Activated CD8-positive, alpha-beta T cell treated with anti-CD3 and anti-CD28 coated beads, Interleukin-2, amount 10 ng/mL, durations not matched to agents 7 days and 5 days (primary cell): ENCODE measurements at regions not wholly inside any gene's neighbourhood (a gene's known extent, or its start where the extent isn't known, plus 50 kb on each side); places are given as distances from the start of the nearest gene placed in this dataset.

Experiments
- ATAC-seq: fragments of 150-1000 bp; cut with Tn5 transposase; one replicate; pipeline ENCODE4 v1.10.0; 2021; ENCODE audit warnings: moderate library complexity
- CTCF ChIA-PET: fragments of 350-600 bp; sonication (Branson Sonifier 250); formaldehyde crosslinking; loops from one replicate; lab custom pipeline; 2021; ENCODE audit warnings: antibody characterized with exemption; lab: Charles Lee
- POLR2A ChIA-PET: fragments of 350-600 bp; sonication (Branson Sonifier 250); formaldehyde crosslinking; loops from one replicate; lab custom pipeline; 2021; ENCODE audit warnings: antibody characterized with exemption; lab: Charles Lee
- DNase-seq: peaks from one replicate; pipeline ENCODE4 v3.0.0-alpha.2; 2020
- H3K27ac Mint-ChIP-seq: one replicate; pipeline ENCODE4 v1.8.0; 2021; ENCODE audit warnings: mild to moderate bottlenecking, mixed read lengths
- H3K27me3 Mint-ChIP-seq: one replicate; pipeline ENCODE4 v1.8.0; 2021; ENCODE audit warnings: low read depth, mixed read lengths
- H3K36me3 Mint-ChIP-seq: one replicate; pipeline ENCODE4 v1.8.0; 2021; ENCODE audit warnings: low read depth, mixed read lengths
- H3K4me1 Mint-ChIP-seq: one replicate; pipeline ENCODE4 v1.8.0; 2021; ENCODE audit warnings: low read depth, mixed read lengths
- H3K4me3 Mint-ChIP-seq: one replicate; pipeline ENCODE4 v1.8.0; 2021; ENCODE audit warnings: mild to moderate bottlenecking, mixed read lengths
- H3K9me3 Mint-ChIP-seq: one replicate; pipeline ENCODE4 v1.8.0; 2022; ENCODE audit warnings: mixed read lengths; ENCODE audit not compliant: insufficient read depth

DNA sequence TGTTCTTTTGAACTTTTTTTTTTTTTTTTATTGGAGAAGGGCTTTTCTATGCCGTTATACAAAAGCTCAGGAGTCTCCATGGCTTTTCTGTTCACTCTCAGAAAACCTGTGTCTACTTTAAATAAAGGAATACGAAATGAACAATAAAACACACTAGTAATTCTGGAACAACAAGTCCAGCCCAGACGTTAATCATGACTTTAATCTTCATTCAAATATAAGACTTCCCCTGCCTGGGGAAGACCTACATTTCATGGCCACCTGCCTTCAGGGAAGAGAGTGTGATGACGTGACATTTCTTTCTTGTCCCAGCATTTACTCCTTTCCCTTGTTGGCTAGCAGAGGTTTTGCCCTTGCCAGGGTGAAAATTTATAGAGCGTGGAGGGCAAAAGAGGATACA is 564.5 kb downstream of the PDCD6IP start:
- CTCF ChIA-PET: no interaction called here
- no peaks in the 10 kb centered on the region for H3K9me3 Mint-ChIP-seq
- no peak overlapping the region for H3K27ac Mint-ChIP-seq
- POLR2A ChIA-PET: no interaction called here
- peaks cover 7% of the 10 kb centered on the region for H3K4me1 Mint-ChIP-seq
- H3K4me3 Mint-ChIP-seq: no peak overlapping the region
- no peaks in the 10 kb centered on the region for H3K27me3 Mint-ChIP-seq
- H3K36me3 Mint-ChIP-seq: no peaks in the 10 kb centered on the region
- ATAC-seq (no peak), DNase-seq (no peak)

DNA sequence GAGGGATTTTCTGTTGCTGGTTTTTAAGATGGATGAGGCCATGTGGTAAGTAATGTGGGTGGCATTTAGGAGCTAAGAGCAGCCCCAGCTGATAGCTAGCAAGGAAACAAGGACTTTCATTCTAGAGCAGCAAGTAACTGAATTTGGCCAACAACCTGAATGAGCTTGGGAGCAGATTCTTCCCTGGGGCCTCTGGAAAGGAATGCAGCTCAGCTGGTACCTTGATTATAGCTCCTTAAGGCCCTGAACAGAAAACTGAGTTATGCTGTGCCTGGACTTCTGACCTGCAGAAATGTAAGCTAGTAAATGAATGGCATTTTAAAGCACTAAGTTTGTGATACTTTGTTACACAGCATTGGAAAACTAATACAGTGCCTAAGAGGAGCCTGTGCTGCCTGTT is 565.5 kb downstream of the PDCD6IP start:
- H3K27me3 Mint-ChIP-seq: no peaks in the 10 kb centered on the region
- CTCF ChIA-PET: no interaction called here
- ATAC-seq: no peak
- H3K4me3 Mint-ChIP-seq: no peak overlapping the region
- peaks cover 7% of the 10 kb centered on the region for H3K4me1 Mint-ChIP-seq
- H3K27ac Mint-ChIP-seq: no peak overlapping the region
- no peaks in the 10 kb centered on the region for H3K36me3 Mint-ChIP-seq
- POLR2A ChIA-PET: no interaction called here
- no peaks in the 10 kb centered on the region for H3K9me3 Mint-ChIP-seq
- DNase-seq: no peak

DNA sequence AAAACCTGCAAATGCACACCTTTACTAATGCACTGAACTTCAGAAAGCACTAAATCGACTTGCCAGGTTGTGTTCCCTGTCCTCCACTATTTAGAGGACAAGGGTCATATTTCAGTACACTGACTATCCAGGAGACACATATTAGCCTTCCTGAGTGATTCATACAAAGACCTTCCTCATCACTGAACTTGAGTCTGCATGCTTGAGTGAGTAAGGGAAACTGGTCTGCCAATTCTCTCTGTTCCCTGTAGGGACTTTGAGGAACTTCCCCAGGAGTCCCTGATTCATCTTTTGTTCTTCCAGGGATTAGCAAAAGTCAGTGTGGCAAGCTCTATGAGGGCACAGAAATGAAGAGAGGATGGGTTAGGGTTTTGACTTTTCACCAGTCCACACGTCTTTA is 565.9 kb downstream of the PDCD6IP start:
- Mint-ChIP-seq H3K9me3 (no peaks in the 10 kb centered on the region), H3K36me3 (no peaks in the 10 kb centered on the region), H3K27me3 (no peaks in the 10 kb centered on the region), H3K27ac (no peak overlapping the region), H3K4me1 (peaks cover 7% of the 10 kb centered on the region), H3K4me3 (no peak overlapping the region)
- ATAC-seq: no peak
- ChIA-PET CTCF (no interaction called here), POLR2A (no interaction called here)
- DNase-seq: no peak

DNA sequence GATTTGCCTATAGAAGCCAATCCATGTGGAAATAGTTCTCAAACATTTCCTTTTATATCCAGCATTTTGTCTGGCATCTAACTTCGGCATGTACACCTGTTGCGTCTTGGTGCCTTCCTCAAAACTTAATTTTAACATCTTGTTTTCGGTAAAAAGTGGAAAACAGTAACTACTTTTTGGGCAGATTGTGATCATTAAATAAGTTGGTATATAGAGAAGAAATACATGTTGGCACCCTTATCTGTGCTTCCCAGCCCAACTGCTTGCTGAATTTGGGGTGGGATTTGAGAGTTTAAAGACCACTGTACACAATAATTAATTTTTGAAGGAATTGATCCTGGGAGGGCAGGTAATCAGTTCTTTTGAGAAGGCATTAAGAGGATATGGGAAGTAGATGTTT is 566.8 kb downstream of the PDCD6IP start:
- ChIA-PET POLR2A (no interaction called here), CTCF (no interaction called here)
- H3K4me3 Mint-ChIP-seq: no peak overlapping the region
- no peaks in the 10 kb centered on the region for H3K36me3 Mint-ChIP-seq
- no peak for ATAC-seq
- H3K4me1 Mint-ChIP-seq: peaks cover 7% of the 10 kb centered on the region
- H3K27me3 Mint-ChIP-seq: no peaks in the 10 kb centered on the region
- H3K27ac Mint-ChIP-seq: no peak overlapping the region
- DNase-seq: no peak
- no peaks in the 10 kb centered on the region for H3K9me3 Mint-ChIP-seq

DNA sequence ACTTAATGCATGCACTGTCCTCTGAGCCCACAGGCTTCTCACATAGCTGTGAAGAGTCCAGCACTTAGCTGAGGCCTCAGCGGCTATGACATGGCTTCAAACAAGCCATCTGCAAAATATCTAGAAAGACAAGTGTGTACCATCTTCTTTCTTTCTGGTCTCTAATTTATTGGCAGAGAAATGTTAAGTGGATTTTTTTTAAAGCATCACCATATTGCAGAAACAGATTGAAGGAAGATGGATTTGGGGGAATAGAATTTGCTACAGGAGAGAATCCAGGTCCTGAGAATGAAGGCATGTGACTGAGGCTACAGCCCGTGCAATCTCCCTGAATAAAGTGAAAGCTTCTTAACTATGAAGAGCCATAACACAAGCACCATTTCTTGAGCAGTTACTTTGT is 567.3 kb downstream of the PDCD6IP start:
- ChIA-PET CTCF (no interaction called here), POLR2A (no interaction called here)
- Mint-ChIP-seq H3K4me1 (peaks cover 7% of the 10 kb centered on the region), H3K9me3 (no peaks in the 10 kb centered on the region), H3K27ac (no peak overlapping the region), H3K4me3 (no peak overlapping the region), H3K27me3 (no peaks in the 10 kb centered on the region), H3K36me3 (no peaks in the 10 kb centered on the region)
- DNase-seq (no peak), ATAC-seq (no peak)

DNA sequence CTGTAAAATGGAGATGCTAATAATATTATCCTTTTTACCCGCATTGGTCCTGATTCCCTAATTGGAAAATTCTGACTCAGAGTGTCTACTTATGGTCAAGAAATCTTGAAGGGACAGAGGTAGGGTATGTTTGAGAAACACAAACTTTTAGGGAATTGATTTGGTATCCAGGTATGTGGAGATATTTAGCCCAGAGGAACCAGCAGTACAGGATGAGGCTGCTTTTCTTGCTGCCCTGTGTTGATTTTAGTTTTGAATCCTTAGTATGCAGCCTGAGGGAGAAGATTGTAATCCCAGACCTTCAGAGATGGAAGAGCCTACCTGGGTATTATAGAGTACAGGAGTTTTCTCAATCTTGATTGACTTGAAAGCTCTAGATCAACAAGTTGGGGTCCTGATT is 569.1 kb downstream of the PDCD6IP start:
- POLR2A ChIA-PET: no interaction called here
- CTCF ChIA-PET: no interaction called here
- no peak for ATAC-seq
- Mint-ChIP-seq H3K4me1 (no peaks in the 10 kb centered on the region), H3K36me3 (no peaks in the 10 kb centered on the region), H3K27me3 (no peaks in the 10 kb centered on the region), H3K27ac (no peak overlapping the region), H3K4me3 (no peak overlapping the region), H3K9me3 (no peaks in the 10 kb centered on the region)
- no peak for DNase-seq

DNA sequence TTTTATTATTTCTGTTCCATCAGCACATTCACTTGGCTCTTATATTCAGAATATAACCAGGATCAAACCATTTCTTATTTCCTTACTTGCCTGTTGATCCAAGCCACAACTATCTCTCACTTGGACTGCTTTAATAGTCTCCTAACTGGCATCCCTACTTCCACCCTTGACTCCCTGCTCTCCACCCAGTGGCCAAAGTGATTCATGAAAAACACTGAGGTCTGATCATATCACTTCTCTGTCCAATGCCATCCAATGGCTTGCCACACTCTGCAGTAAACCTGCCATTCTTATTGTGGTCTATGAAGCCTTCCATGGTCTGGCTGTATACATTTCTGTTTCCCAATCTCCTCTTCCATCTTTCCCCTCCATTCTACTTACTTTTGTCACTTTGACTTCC is 576.1 kb downstream of the PDCD6IP start:
- Mint-ChIP-seq H3K4me3 (no peak overlapping the region), H3K9me3 (no peaks in the 10 kb centered on the region), H3K27me3 (no peaks in the 10 kb centered on the region), H3K4me1 (no peaks in the 10 kb centered on the region), H3K27ac (no peak overlapping the region), H3K36me3 (no peaks in the 10 kb centered on the region)
- ATAC-seq (no peak), DNase-seq (no peak)
- POLR2A ChIA-PET: no interaction called here
- CTCF ChIA-PET: no interaction called here

DNA sequence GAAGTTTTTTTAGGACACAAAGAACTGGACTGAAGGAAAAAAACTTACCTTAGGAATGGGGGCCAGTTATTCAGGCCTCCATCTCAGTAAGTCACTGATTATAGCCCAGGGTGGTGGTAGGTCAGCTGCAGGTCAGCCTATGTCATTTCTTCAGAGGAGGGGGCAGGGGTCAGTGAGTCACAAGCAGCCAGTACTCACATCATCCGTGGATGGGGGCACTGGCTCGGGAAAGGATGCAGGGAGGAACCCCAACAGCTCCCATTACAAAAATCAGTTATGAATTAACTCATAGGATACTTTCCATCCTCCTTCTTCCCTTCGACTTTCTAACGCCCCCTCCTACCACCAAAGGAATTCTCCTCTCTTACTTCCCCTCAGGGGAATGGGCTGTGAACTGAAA is 578.3 kb downstream of the PDCD6IP start:
- H3K4me1 Mint-ChIP-seq: no peaks in the 10 kb centered on the region
- no peak overlapping the region for H3K4me3 Mint-ChIP-seq
- ChIA-PET CTCF (no interaction called here), POLR2A (no interaction called here)
- no peaks in the 10 kb centered on the region for H3K9me3 Mint-ChIP-seq
- no peaks in the 10 kb centered on the region for H3K36me3 Mint-ChIP-seq
- no peaks in the 10 kb centered on the region for H3K27me3 Mint-ChIP-seq
- ATAC-seq (no peak), DNase-seq (no peak)
- no peak overlapping the region for H3K27ac Mint-ChIP-seq

DNA sequence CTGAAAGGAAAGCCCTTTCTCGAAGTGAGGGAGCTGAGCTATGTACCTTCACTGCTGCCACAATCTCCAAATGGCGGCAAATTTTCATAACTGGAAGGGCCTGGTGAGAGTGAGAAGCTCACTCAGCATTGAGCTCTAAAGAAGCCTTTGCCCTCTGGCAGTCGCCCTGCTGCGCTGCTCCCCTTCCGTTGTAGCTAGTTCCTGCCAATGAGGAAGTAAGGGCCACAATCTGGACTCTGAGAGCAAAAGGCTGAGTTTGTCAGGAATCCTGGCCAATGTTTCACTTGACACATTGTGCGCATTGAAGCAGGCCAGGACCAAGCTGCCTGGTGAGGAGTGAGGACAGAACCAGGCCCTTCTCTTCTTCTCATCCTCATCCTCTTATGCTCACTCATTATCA is 579.5 kb downstream of the PDCD6IP start:
- CTCF ChIA-PET: no interaction called here
- no peak overlapping the region for H3K27ac Mint-ChIP-seq
- no peaks in the 10 kb centered on the region for H3K27me3 Mint-ChIP-seq
- ATAC-seq: no peak
- DNase-seq: no peak
- H3K9me3 Mint-ChIP-seq: no peaks in the 10 kb centered on the region
- POLR2A ChIA-PET: no interaction called here
- H3K4me3 Mint-ChIP-seq: no peak overlapping the region
- no peaks in the 10 kb centered on the region for H3K4me1 Mint-ChIP-seq
- H3K36me3 Mint-ChIP-seq: no peaks in the 10 kb centered on the region

DNA sequence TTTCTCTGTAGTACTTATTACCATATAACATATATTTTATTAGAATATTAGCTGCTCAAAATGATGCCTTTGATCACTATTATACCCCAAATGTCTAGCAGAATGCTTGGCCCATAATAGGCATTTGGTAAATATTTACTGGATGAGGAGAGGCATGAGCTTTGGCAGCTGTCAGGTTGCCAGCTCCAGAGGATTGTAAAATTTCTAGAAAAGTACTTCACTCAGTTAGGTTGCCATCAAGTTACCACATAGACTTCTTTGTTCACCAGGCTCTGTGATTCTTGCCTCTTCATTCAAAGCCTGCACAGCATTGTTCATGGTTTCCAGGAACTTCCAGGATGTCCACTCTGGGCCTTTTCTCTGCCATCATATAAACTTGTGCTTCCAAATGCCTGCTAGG is 582.8 kb downstream of the PDCD6IP start:
- Mint-ChIP-seq H3K4me1 (no peaks in the 10 kb centered on the region), H3K9me3 (no peaks in the 10 kb centered on the region), H3K27me3 (no peaks in the 10 kb centered on the region), H3K4me3 (no peak overlapping the region), H3K27ac (no peak overlapping the region), H3K36me3 (no peaks in the 10 kb centered on the region)
- DNase-seq (no peak), ATAC-seq (no peak)
- POLR2A ChIA-PET: no interaction called here
- CTCF ChIA-PET: no interaction called here

DNA sequence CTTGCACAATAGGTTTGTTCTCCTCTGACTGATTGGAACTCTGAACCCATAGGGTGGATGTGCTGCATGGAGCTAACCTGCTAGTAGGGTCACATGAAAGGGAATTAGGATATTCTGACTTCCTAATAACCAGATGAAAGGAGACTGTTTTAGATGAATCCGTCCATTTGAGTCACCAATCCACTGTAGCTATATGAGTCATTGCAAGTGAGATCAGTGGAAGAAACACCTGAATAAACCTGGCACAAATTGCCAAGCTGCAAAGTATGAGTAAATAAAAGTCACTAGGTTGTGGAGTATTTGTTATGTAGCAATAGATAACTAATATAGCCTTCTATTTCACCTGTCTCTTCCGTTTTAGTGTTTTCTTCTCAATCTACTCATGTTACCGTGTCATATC is 584.4 kb downstream of the PDCD6IP start:
- ChIA-PET CTCF (no interaction called here), POLR2A (no interaction called here)
- no peak overlapping the region for H3K4me3 Mint-ChIP-seq
- ATAC-seq (no peak), DNase-seq (no peak)
- no peaks in the 10 kb centered on the region for H3K4me1 Mint-ChIP-seq
- no peaks in the 10 kb centered on the region for H3K27me3 Mint-ChIP-seq
- no peak overlapping the region for H3K27ac Mint-ChIP-seq
- H3K9me3 Mint-ChIP-seq: no peaks in the 10 kb centered on the region
- no peaks in the 10 kb centered on the region for H3K36me3 Mint-ChIP-seq

DNA sequence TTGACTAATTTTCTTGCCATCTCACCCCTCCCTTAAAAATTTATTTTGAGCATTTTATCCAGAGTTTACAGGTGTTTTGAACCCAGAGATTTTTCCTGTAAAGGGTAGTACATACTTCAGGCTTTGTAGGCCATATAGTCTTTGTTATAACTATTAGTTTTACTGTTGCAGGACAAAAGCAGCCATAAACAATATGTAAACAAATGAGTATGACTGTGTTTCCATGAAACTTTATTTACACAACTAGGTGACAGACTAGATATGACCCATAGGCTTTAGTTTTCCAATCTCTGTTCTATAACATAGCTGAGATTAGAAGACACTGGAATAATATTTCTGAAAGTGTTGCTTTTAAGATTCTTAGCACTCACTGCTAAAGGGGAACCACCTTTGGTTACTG is 587.9 kb downstream of the PDCD6IP start:
- DNase-seq (no peak), ATAC-seq (no peak)
- ChIA-PET POLR2A (no interaction called here), CTCF (no interaction called here)
- Mint-ChIP-seq H3K27me3 (no peaks in the 10 kb centered on the region), H3K36me3 (no peaks in the 10 kb centered on the region), H3K27ac (no peak overlapping the region), H3K4me1 (no peaks in the 10 kb centered on the region), H3K4me3 (no peak overlapping the region), H3K9me3 (no peaks in the 10 kb centered on the region)

DNA sequence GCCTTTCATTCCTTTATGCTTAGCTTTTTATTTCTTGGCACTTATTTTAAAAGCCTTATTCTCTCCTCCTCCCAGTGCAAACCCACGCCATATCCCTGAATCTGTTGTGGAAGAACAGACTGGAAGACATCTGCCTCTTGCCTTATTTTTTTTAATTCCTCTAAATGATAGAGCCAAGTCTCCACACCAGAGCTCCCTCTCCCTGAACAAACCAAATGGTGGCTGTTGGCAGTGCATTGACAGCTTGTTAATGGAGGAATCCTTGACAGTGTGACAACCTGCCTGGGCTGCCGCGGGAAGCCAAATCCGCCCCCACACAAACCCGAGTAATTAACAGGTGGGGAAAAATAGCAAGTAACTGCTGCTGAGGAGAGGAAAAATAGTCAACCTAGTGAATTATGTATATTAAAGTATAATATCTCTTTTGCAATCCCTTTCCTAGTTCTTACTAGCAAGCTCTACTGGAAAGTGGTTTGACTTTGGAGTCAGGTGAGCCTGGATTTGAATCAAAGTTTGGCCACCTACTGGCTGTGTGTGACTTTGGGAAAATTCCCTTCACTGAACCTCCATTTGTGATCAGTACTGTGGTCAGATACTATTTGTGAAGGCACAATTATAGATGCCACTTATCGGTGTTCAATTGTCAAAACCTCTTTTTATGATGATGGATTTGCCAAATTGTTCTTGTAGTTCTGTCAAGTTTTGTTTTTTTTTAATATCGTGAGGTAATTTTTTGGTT is 589.6 kb downstream of the PDCD6IP start:
- Mint-ChIP-seq H3K27ac (no peak overlapping the region), H3K27me3 (no peaks in the 10 kb centered on the region)
- CTCF ChIA-PET: no interaction called here

More for the DNA sequence above, 589.6 kb downstream of the PDCD6IP start:
- DNase-seq (no peak), ATAC-seq (no peak)
- Mint-ChIP-seq H3K36me3 (no peaks in the 10 kb centered on the region), H3K9me3 (no peaks in the 10 kb centered on the region), H3K4me1 (no peaks in the 10 kb centered on the region), H3K4me3 (no peak overlapping the region)
- POLR2A ChIA-PET: no interaction called here
